ENCODE measurements at regions not wholly inside any gene's neighbourhood (a gene's known extent, or its start where the extent isn't known, plus 50 kb on each side); places are given as distances from the start of the nearest gene placed in this dataset.

DNA sequence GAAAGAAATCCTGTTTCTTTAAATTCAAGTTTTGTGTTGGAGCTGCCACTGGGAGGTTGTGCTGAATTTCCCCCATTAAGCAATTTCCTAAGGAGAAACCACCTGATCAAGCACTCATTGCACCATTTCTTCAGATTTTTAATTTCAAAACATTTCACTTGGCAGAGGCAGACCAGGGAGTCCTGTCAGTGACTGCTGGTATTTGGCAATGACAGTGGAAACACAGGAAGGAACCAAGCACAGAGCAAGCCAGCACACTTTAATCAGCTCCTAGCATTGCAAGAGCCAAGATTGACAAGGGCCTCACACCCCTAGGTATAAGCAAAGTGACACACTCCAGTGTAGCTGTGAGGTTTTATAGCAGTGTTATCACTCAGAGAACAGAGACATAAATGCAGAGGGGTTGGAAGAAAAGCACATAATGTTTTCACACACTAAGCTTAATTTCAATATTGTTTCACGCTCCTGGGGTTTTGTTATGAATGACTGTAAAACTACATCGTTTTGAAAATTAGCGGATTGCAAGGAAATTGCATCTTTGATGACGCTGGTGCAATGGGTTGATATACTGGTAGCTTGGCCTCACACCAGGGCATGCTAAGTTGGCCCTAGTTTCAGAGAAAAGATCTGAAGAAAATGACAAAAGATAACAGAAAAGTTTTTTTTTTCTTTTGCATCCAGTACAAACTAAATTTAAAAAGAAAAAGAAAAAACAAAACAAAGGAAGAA is 768.4 kb downstream of the TFAP2A start:
- TF ChIP-seq, protein P1, sequence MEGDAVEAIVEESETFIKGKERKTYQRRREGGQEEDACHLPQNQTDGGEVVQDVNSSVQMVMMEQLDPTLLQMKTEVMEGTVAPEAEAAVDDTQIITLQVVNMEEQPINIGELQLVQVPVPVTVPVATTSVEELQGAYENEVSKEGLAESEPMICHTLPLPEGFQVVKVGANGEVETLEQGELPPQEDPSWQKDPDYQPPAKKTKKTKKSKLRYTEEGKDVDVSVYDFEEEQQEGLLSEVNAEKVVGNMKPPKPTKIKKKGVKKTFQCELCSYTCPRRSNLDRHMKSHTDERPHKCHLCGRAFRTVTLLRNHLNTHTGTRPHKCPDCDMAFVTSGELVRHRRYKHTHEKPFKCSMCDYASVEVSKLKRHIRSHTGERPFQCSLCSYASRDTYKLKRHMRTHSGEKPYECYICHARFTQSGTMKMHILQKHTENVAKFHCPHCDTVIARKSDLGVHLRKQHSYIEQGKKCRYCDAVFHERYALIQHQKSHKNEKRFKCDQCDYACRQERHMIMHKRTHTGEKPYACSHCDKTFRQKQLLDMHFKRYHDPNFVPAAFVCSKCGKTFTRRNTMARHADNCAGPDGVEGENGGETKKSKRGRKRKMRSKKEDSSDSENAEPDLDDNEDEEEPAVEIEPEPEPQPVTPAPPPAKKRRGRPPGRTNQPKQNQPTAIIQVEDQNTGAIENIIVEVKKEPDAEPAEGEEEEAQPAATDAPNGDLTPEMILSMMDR (IDR thresholded peaks at IDR 0.05; ENCODE audit: extremely low read depth in 1 of 2, insufficient read depth in 1 of 2, low read depth in 1 of 2, low read length in 2 of 2): no peak
- TF ChIP-seq FOS (IDR thresholded peaks at IDR 0.05; ENCODE audit: borderline replicate concordance, insufficient read depth, low read length) (no peak), POLR2AphosphoS5 (IDR thresholded peaks at IDR 0.05; ENCODE audit: insufficient read depth, low read depth, low read length) (no peak), POLR2A (IDR thresholded peaks at IDR 0.05; ENCODE audit: low read depth, low read length) (no peak), EZH2 (IDR thresholded peaks at IDR 0.05; ENCODE audit: borderline replicate concordance, low read depth, low read length, severe bottlenecking) (no peak), MYC (IDR thresholded peaks at IDR 0.05; ENCODE audit: low read depth, low read length) (no peak)
- TF ChIP-seq, protein P2, sequence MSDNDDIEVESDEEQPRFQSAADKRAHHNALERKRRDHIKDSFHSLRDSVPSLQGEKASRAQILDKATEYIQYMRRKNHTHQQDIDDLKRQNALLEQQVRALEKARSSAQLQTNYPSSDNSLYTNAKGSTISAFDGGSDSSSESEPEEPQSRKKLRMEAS (IDR thresholded peaks at IDR 0.05; ENCODE audit: insufficient read depth, insufficient read length): no peak
